ENCODE measurements at regions not wholly inside any gene's neighbourhood (a gene's known extent, or its start where the extent isn't known, plus 50 kb on each side); places are given as distances from the start of the nearest gene placed in this dataset.
"Not testable (repeated sequence)": the region's sequence is repeated elsewhere in the genome, so short reads cannot be mapped to it uniquely, and the experiment has no call there.

GRCh38 chr9:110095776-110096175 is 112.2 kb downstream of the C9orf152 start:
- H3K9me3 ChIP-seq = no peaks in the 10 kb centered on the region
- no peak overlapping the region for H3K4me3 ChIP-seq
- H3K4me1 ChIP-seq (ENCODE audit: low read depth) = no peaks in the 10 kb centered on the region
- intact Hi-C loops (cut with DNase I, micrococcal nuclease) = no loop called here
- no peak for TF ChIP-seq CTCF (IDR thresholded peaks at IDR 0.05)
- ATAC-seq = peak; percentile 20
- DNase-seq = no peak
- H3K36me3 ChIP-seq (ENCODE audit: low read depth) = no peaks in the 10 kb centered on the region

GRCh38 chr9:110096674-110097073 is 111.3 kb downstream of the C9orf152 start:
- ATAC-seq = not testable (repeated sequence)

GRCh38 chr9:110099236-110100095 is 108.5 kb downstream of the C9orf152 start:
- no peak for TF ChIP-seq CTCF (IDR thresholded peaks at IDR 0.05)
- no peak for DNase-seq
- Histone ChIP-seq H3K36me3 (ENCODE audit: low read depth) (no peaks in the 10 kb centered on the region), H3K9me3 (no peaks in the 10 kb centered on the region), H3K4me3 (no peak overlapping the region), H3K4me1 (ENCODE audit: low read depth) (no peaks in the 10 kb centered on the region)
- intact Hi-C loops (cut with DNase I, micrococcal nuclease) = no loop called here
- no peak for ATAC-seq

More at GRCh38 chr9:110096674-110097073, 111.3 kb downstream of the C9orf152 start:
- H3K9me3 ChIP-seq; H3K4me1 ChIP-seq (ENCODE audit: low read depth); H3K4me3 ChIP-seq; DNase-seq; H3K36me3 ChIP-seq (ENCODE audit: low read depth); intact Hi-C loops (cut with DNase I, micrococcal nuclease): not testable (repeated sequence)

DNA sequence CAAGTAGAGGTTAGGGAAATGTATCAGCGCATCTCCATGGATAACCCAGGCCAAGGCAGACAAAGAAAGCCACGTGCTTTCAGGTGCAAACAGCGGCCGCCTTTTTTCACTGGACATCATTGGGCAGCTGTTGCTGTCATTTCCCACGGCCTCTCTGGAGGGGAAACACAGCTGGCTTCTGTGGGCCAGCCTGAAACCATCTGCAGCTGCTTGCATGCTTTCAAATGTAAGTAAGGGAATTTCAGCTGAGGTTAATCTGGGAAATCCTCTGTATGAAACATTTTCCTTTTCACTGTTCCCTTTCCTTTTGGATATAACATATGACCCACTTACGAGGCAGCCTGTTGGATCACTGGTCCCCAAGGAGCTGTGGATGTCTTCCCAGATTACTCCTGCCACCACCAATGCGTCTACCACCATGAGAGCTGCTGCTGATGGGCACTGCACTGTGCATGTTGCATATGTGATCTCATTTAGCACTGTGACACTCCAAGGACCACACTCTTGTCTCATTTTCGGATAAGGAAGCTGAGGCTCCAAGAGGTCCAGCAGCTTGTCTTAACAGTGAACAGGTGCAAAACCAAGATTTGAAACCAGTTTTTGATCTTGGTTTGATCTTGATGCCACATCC is 106.3 kb downstream of the C9orf152 start:
- Histone ChIP-seq H3K4me1 (ENCODE audit: low read depth) (no peaks in the 10 kb centered on the region), H3K9me3 (no peaks in the 10 kb centered on the region), H3K36me3 (ENCODE audit: low read depth) (no peaks in the 10 kb centered on the region), H3K4me3 (no peak overlapping the region)
- ATAC-seq (peak; percentile 40), DNase-seq (peak in 1 of 3 donors; percentile 25)
- intact Hi-C loops (cut with DNase I, micrococcal nuclease) = no loop called here
- no peak for TF ChIP-seq CTCF (IDR thresholded peaks at IDR 0.05)

DNA sequence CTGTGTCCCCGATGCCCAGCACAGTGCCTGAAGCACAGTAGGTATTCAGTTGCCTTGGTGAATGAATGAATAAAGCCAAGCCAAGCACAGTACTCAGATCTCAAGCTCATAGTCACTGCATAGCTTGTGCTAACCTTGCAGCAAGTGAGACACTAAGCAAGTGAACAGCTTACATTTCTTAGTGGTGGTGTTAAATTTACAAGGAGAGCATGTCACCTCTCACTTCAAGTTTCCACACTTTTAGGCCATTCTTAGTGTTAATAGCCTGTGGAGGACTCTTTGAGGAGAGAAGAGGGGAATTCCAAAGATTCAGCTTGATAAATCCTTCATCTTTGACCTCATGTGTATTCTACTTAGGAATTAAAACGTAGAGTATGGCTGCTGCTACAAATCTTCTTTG is 104.7 kb downstream of the C9orf152 start:
- no peaks in the 10 kb centered on the region for H3K36me3 ChIP-seq (ENCODE audit: low read depth)
- no peak overlapping the region for H3K4me3 ChIP-seq
- no peak for TF ChIP-seq CTCF (IDR thresholded peaks at IDR 0.05)
- intact Hi-C loops (cut with DNase I, micrococcal nuclease) = no loop called here
- ATAC-seq (no peak), DNase-seq (no peak)
- H3K4me1 ChIP-seq (ENCODE audit: low read depth) = no peaks in the 10 kb centered on the region
- no peaks in the 10 kb centered on the region for H3K9me3 ChIP-seq

DNA sequence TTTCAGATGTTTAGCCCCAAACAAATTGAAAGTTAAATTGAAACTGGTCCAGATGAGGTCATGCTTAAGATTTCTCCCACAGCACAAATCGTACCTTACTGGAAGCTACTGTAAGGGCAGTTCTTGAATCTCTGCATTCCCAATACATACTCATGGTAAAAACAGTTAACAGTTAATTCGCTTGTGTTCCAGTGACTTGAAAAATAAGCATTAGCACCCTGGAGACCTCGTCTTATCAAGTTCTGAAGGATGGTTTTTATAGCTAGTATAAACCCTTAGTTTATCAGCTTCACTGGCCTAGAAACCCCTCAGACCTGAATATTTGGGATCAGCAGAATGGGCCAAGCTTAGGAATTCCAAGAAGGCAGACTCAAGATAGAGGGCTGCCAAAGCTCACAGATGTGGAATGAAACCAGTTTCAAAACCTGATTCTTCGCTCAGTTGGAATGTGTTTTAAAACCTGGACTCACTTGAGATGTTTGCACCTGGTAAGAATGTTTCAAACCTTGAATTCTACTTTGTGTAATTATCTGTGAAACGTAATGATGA is 103.6 kb downstream of the C9orf152 start:
- Histone ChIP-seq H3K36me3 (ENCODE audit: low read depth) (no peaks in the 10 kb centered on the region), H3K4me3 (no peak overlapping the region), H3K9me3 (no peaks in the 10 kb centered on the region), H3K4me1 (ENCODE audit: low read depth) (no peaks in the 10 kb centered on the region)
- no peak for ATAC-seq
- no peak for DNase-seq
- intact Hi-C loops (cut with DNase I, micrococcal nuclease) = no loop called here
- no peak for TF ChIP-seq CTCF (IDR thresholded peaks at IDR 0.05)

Data from mucosa of descending colon (tissue), 3 donors.